Right ventricle myocardium superior (tissue), 1 donor: ENCODE measurements at regions not wholly inside any gene's neighbourhood (a gene's known extent, or its start where the extent isn't known, plus 50 kb on each side); places are given as distances from the start of the nearest gene placed in this dataset.

ENCODE experiments used
- ATAC-seq: fragments of 200-7000 bp; cut with Tn5 transposase; one replicate; pipeline ENCODE4 v1.9.1; 2020; ENCODE audit warnings: mild to moderate bottlenecking; ENCODE audit not compliant: poor library complexity
- DNase-seq: peaks from one replicate; pipeline ENCODE4 v3.0.0-alpha.2; 2020
- intact Hi-C: fragments of 100-400 bp; cut with DNase I; formaldehyde crosslinking; loops from one replicate; pipeline ENCODE4 v1.11.2; 2022
- donor health status: DM: no; HTN: yes; CAD: no; lungs with severe emphysema.

DNA sequence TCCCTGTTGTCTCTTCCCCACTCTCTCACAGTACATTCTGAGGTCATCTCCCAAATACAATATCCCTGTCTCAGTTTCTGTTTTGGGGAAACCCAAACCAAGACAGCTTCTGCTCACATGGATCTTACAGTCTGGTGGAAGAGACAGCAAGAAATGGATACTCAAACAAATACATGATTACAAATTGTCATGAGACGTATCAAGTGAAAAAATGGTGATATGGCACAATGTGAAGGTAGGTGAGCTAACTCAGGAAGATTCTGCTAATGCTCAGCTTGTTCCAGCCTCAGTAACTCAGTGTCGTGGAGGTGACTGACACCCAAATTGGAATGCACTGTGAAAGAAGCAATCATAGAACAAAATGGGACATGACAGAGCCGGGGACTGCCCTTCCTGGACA lies 68.3 kb downstream of the CHST1 start:
- ATAC-seq, result no peak
- intact Hi-C loops, result no loop called here
- no peak for DNase-seq

GRCh38 chr11:45596571-45596970 lies 68.9 kb downstream of the CHST1 start:
- ATAC-seq, result no peak
- intact Hi-C loops, result no loop called here

GRCh38 chr11:45593992-45594391 lies 71.4 kb downstream of the CHST1 start:
- no peak for ATAC-seq
- no peak for DNase-seq
- intact Hi-C loops, result no loop called here

More at GRCh38 chr11:45596571-45596970, 68.9 kb downstream of the CHST1 start:
- DNase-seq, result no peak

DNA sequence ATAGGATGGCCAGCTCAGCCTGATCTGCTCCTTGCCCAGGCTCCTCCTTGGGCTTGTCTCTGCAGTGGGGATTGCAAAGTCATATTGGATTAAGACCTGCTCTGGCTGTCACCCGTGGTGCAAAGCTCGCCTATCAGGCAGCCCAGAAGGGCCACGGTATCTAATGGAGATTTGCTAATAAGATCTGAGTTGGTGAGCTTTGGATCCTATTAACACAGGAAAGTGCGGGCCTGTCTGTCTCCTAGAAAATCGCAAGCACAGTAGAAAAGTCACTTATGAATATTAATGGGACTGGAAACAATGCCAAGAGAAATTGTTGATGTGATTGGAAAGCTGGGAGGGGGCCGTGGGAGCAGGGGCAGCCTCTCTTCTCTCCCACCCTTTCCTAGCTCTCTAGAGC lies 72.8 kb downstream of the CHST1 start:
- DNase-seq, result no peak
- no peak for ATAC-seq
- intact Hi-C loops, result no loop called here

DNA sequence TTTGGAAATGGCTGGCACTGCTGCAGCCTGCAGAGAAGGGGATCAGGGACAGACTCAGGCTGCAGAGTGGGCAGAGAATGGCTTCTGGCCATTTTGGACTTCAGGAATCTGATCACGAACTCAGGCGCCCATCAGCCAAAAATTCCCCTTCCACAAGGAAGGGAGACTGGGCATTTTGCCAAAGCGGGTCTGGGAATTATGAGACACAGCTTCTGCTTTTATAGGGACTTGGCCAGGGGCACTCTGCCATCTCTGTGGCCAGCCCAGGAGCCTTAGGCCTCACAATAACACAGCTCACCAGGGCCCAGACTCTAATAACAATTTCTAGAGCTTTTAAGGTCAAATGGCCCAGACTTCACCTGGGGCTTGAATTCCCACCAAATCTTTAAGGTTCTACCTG lies 74.7 kb downstream of the CHST1 start:
- no peak for DNase-seq
- intact Hi-C loops, result no loop called here
- ATAC-seq, result no peak

DNA sequence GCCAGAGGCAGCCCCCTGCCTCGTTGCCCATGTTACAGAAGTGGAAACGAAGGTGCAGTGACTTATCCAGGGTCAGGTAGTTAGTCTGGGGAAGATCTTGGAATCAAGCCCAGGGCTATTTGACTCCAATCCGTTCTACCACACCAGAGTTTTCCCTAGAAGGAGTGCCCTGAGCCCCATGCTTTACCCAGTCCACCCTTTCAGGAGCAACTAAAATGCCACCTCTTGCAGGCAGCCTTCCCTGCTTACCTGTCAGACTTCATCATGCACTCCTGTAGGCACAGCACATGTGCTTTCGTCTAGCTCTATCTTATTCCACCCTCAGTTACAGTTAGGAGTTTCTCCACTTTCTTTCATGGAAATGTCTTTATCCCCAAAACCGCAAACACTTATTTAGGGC lies 80.2 kb downstream of the CHST1 start:
- no peak for DNase-seq
- ATAC-seq, result no peak
- intact Hi-C loops, result no loop called here

GRCh38 chr11:45583981-45584566 lies 81.3 kb downstream of the CHST1 start:
- DNase-seq, result no peak
- ATAC-seq, result no peak
- intact Hi-C loops, result no loop called here

GRCh38 chr11:45580399-45580798 lies 85.0 kb downstream of the CHST1 start:
- DNase-seq (no peak), ATAC-seq (no peak)
- intact Hi-C loops, result no loop called here

DNA sequence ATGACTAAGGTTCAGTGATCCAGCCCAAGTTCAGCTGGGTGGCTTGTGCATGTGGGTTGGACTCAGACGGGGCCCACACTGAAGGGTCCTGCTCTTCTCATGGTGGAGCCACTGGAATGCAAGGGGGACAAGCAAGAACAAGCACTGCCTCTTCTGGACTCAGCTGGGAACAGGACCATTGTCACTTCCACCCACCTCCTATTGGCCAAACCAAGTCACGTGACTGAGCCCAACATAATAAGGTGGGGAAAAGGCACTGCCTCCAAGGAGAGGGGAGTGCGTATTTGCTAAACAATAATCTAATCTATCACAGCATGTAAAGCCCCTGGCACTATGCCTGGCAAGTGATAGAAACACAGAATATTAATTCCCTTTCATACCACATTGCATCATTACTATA lies 87.1 kb downstream of the CHST1 start:
- no peak for DNase-seq
- intact Hi-C loops, result no loop called here
- ATAC-seq, result no peak

DNA sequence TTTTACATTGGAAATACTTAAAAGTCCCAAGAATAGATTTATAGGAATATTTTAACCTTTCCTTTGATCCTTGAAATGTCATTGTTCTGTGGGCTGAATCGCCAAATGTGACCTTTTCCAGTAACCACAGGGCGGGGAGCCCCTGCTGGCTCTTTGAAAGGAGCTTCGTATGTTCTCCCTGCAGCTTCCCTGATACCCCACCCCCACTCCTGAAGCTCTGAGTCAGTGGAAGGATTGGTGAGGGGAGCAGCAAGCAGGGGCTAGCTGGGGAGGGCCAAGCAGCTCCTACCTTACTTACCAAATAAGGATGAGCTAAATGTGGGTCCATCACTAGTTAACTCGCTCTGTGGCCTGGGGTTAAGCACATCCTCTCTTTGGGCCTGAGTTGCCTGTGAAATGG lies 87.7 kb downstream of the CHST1 start:
- intact Hi-C loops, result no loop called here
- ATAC-seq (no peak), DNase-seq (no peak)

DNA sequence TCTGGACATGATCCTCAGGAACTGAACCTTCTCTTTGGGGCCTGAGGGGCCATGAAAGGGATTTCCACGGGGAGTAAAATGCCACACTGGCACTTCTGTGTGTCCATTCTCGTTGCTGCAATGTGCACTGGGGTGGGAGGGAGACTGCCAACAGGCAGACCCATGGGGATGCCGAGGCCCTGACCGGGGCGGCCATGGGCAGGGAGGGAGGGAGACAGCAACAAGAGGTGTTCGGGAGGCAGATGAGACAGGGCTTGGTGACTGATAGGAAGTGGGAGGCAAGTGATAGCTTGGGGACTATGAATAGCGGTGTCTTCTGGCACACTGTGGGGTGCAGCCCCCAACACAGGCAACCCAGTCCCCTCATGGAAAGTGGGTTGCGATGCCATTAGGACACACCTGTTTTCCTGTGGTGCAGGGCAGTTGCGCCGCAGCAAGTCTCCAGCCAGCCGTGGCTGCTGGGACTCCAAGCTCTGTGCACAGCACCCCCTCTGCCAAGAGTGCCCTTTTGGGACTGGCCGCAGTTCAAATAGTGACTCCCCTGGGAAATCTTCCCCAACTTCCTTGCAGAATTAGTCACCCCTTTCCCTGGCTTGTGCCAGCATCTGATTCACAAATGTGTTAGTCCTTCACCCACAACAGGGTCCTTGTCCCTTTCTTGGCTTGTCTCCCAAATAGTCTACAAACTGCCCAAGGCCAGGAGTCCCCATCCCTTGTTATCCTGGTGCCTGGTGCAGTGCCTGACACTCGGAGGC lies 88.8 kb downstream of the CHST1 start:
- DNase-seq (no peak), ATAC-seq (no peak)
- intact Hi-C loops, result no loop called here

- DNase-seq, result no peak
- no peak for ATAC-seq
- intact Hi-C loops, result no loop called here
Observed at GRCh38 chr11:45573728-45574127, 91.7 kb downstream of the CHST1 start.

DNA sequence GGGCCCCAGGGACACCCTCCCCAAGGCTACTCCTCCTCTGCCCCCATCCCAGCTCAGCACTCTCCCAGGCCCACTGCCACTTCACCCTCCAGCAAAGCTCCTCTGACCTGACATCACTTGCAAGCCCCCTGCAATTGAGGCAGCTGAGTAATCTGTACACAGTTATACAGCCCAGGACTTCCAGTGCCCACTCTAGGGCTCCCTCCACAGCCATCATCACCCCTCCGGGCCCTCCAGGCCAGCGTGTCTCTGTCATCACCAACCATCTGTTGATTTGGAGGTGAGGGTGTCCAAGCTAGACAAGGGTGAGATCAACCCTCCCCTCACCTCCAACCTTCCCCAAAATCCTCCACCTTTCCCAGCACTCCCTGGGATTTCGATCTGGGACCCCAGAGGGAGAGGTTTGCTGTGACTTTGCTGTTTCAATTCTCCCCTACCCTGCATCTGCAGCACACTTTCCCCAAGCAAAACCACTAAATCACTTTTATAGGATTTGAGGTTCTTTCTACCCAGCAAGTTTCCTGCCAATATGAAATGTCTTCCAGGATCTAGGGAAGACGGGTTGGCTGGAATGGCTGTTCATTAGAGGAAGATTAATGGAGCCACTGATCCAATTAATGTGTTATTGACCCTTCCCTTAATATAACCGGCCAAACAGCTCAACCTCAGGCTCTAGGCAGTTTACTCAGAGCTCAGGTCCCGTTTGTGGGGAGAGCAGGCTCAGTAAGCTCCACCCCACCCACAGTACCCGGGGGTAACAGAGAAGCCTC lies 92.9 kb downstream of the CHST1 start:
- ATAC-seq (no peak), DNase-seq (no peak)
- intact Hi-C loops, result no loop called here

GRCh38 chr11:45569776-45570175 lies 95.6 kb downstream of the CHST1 start:
- DNase-seq (no peak), ATAC-seq (no peak)
- intact Hi-C loops, result no loop called here

DNA sequence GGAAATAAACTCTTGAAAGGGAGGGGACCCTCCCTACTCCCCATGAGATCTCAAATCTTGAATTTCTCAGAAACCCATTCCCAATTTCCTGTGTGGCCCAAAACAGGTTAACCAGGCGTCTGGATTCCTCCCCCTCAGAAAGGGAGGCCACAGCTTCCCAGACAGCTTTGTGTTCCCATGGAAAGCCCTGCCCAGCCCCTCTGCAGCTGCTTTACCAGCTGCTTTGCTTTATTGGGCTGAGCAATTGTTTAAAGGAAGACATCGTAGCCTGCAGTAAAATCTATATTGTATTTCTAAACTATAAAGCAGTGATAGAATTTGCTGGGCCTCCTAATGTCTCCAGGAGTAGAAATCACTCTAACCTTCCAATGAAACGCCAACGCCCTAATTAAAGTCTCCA lies 97.4 kb downstream of the CHST1 start:
- ATAC-seq (no peak), DNase-seq (no peak)
- intact Hi-C loops, result no loop called here

DNA sequence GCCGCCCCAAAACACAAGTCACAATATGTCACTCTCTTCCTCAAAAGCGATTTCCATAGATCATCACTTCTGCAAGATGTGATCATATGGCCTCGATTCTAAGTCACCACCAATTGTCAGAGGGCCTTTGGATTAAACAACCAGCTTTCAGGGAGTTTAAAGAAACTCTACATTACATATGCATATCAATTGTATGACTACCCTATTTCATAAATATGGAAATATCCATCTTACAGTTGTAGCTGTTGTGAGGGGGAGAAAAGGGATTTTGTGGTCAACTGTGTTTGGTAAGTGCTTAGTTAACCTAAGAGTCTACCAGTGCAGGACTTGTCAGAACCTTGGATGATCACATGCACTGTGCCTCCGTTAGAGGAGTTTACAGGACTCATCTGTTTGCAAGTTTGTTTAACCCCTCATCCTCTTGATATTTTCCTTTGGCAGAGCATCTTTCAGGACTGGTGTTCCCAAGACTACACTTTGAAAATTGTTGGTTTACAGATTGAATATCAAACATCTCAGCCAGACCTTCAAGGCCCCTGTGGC lies 99.9 kb downstream of the CHST1 start:
- intact Hi-C loops, result no loop called here
- no peak for ATAC-seq

GRCh38 chr11:45563810-45564209 lies 101.6 kb downstream of the CHST1 start:
- no peak for DNase-seq
- peak; percentile 73 for ATAC-seq
- intact Hi-C loops, result no loop called here

More for the DNA sequence above, 99.9 kb downstream of the CHST1 start:
- DNase-seq, result no peak

DNA sequence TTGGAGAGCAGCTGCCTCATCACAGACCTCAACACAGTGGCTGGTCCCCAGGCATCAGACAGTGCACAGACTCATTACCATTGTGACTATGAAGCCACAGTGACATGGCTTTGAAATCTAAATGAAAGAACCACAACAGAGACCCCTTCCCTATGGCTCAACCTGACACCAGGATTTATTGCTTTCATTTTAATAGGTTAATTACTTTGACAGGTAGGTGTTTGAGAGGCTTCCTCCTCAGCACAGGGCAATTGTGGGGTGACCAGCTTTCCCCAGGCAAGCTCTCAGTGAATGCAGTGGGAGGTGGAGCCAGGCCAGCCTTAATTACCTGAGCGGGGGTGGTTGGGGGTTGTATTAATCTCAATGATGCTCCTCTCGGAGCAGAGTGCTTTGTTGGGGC lies 102.3 kb downstream of the CHST1 start:
- ATAC-seq (no peak), DNase-seq (no peak)
- intact Hi-C loops, result no loop called here

- no peak for DNase-seq
- intact Hi-C loops, result no loop called here
- ATAC-seq, result no peak
Observed at GRCh38 chr11:45560913-45561281, 104.5 kb downstream of the CHST1 start.
